ENCODE measurements at regions not wholly inside any gene's neighbourhood (a gene's known extent, or its start where the extent isn't known, plus 50 kb on each side); places are given as distances from the start of the nearest gene placed in this dataset.

- TF ChIP-seq, protein P1, sequence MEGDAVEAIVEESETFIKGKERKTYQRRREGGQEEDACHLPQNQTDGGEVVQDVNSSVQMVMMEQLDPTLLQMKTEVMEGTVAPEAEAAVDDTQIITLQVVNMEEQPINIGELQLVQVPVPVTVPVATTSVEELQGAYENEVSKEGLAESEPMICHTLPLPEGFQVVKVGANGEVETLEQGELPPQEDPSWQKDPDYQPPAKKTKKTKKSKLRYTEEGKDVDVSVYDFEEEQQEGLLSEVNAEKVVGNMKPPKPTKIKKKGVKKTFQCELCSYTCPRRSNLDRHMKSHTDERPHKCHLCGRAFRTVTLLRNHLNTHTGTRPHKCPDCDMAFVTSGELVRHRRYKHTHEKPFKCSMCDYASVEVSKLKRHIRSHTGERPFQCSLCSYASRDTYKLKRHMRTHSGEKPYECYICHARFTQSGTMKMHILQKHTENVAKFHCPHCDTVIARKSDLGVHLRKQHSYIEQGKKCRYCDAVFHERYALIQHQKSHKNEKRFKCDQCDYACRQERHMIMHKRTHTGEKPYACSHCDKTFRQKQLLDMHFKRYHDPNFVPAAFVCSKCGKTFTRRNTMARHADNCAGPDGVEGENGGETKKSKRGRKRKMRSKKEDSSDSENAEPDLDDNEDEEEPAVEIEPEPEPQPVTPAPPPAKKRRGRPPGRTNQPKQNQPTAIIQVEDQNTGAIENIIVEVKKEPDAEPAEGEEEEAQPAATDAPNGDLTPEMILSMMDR (IDR thresholded peaks at IDR 0.05; ENCODE audit: extremely low read depth, low read depth, low read length), result no peak
- H2AFZ ChIP-seq (ENCODE audit: low read length), result no peak overlapping the region
These were observed 475.7 kb downstream of the ENC1 start for GRCh38 chr5:74164725-74165235.

GRCh38 chr5:74162524-74162923 is 478.0 kb downstream of the ENC1 start:
- H2AFZ ChIP-seq (ENCODE audit: low read length), result no peak overlapping the region
- H4K20me1 ChIP-seq (ENCODE audit: insufficient read depth, low read length), result no peaks in the 10 kb centered on the region
- TF ChIP-seq, protein P1 (IDR thresholded peaks at IDR 0.05; ENCODE audit: extremely low read depth, low read depth, low read length), result no peak
- no peaks in the 10 kb centered on the region for H3K79me2 ChIP-seq (ENCODE audit: insufficient read depth, low read length)
- H3K4me1 ChIP-seq (ENCODE audit: insufficient read depth, low read length), result peaks cover 4% of the 10 kb centered on the region
- H3K4me2 ChIP-seq (ENCODE audit: insufficient read depth, low read length), result no peak overlapping the region
- H3K27ac ChIP-seq (ENCODE audit: low read depth, low read length), result no peak overlapping the region
- H3K36me3 ChIP-seq (ENCODE audit: insufficient read depth, low read length), result no peaks in the 10 kb centered on the region
- no peaks in the 10 kb centered on the region for H3K27me3 ChIP-seq (ENCODE audit: insufficient read depth, low read length)
- no peaks in the 10 kb centered on the region for H3K9me3 ChIP-seq (ENCODE audit: low read depth, low read length)
- no peak for DNase-seq (ENCODE audit: insufficient read length, low spot score, missing footprints)
- H3K4me3 ChIP-seq (ENCODE audit: insufficient read depth, low read length), result no peak overlapping the region

More at GRCh38 chr5:74164725-74165235, 475.7 kb downstream of the ENC1 start:
- no peak overlapping the region for H3K4me2 ChIP-seq (ENCODE audit: insufficient read depth, low read length)
- H3K9me3 ChIP-seq (ENCODE audit: low read depth, low read length), result no peaks in the 10 kb centered on the region
- no peaks in the 10 kb centered on the region for H3K36me3 ChIP-seq (ENCODE audit: insufficient read depth, low read length)
- H3K4me1 ChIP-seq (ENCODE audit: insufficient read depth, low read length), result peaks cover 13% of the 10 kb centered on the region
- H3K27me3 ChIP-seq (ENCODE audit: insufficient read depth, low read length), result no peaks in the 10 kb centered on the region
- no peaks in the 10 kb centered on the region for H4K20me1 ChIP-seq (ENCODE audit: insufficient read depth, low read length)
- DNase-seq (ENCODE audit: insufficient read length, low spot score, missing footprints), result no peak
- no peak overlapping the region for H3K27ac ChIP-seq (ENCODE audit: low read depth, low read length)
- no peaks in the 10 kb centered on the region for H3K79me2 ChIP-seq (ENCODE audit: insufficient read depth, low read length)
- no peak overlapping the region for H3K4me3 ChIP-seq (ENCODE audit: insufficient read depth, low read length)

- H3K27ac ChIP-seq (ENCODE audit: low read depth, low read length), result no peak overlapping the region
- H3K36me3 ChIP-seq (ENCODE audit: insufficient read depth, low read length), result no peaks in the 10 kb centered on the region
- H3K79me2 ChIP-seq (ENCODE audit: insufficient read depth, low read length), result no peaks in the 10 kb centered on the region
- H2AFZ ChIP-seq (ENCODE audit: low read length), result no peak overlapping the region
- no peak overlapping the region for H3K4me3 ChIP-seq (ENCODE audit: insufficient read depth, low read length)
- no peak overlapping the region for H3K4me2 ChIP-seq (ENCODE audit: insufficient read depth, low read length)
- H3K4me1 ChIP-seq (ENCODE audit: insufficient read depth, low read length), result no peaks in the 10 kb centered on the region
- TF ChIP-seq, protein P1 (IDR thresholded peaks at IDR 0.05; ENCODE audit: extremely low read depth, low read depth, low read length), result no peak
- no peak for DNase-seq (ENCODE audit: insufficient read length, low spot score, missing footprints)
- H3K9me3 ChIP-seq (ENCODE audit: low read depth, low read length), result no peaks in the 10 kb centered on the region
- no peaks in the 10 kb centered on the region for H4K20me1 ChIP-seq (ENCODE audit: insufficient read depth, low read length)
- no peaks in the 10 kb centered on the region for H3K27me3 ChIP-seq (ENCODE audit: insufficient read depth, low read length)
These were observed 479.4 kb downstream of the ENC1 start for GRCh38 chr5:74161170-74161569.

DNA sequence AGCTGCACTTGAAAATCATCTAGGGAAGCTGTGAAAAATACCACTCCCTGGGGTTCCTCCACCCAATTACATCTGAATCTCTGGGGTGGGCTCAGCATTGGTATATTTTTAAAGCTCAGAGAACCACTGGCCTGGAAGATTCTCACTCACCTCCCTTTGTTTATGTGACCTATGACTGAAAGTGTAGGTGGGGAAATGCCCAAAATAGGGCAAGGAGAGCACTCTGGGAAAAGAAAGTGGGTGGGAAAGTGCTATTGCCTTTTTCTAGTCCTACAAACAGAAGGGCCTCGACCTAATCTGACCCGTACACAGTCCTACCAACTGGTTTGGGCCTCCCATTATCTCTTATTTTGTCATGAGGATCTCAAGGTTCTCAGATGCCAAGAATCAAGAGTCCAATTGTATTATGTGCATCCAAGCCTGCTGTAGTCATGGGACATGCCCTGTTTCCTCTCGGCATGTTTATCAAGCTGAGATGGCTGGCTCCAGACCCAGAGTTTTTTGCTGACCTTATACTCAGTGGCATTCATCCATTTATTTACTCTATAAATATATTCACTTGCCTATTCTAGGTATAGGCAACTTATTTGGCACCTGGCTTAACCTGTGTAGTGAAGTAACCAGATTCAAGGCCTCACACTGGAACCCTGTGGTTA is 483.7 kb downstream of the ENC1 start:
- H3K9me3 ChIP-seq (ENCODE audit: low read depth, low read length), result no peaks in the 10 kb centered on the region
- no peak overlapping the region for H2AFZ ChIP-seq (ENCODE audit: low read length)
- DNase-seq (ENCODE audit: insufficient read length, low spot score, missing footprints), result no peak
- H3K4me3 ChIP-seq (ENCODE audit: insufficient read depth, low read length), result no peak overlapping the region
- no peaks in the 10 kb centered on the region for H3K79me2 ChIP-seq (ENCODE audit: insufficient read depth, low read length)
- no peaks in the 10 kb centered on the region for H3K27me3 ChIP-seq (ENCODE audit: insufficient read depth, low read length)
- TF ChIP-seq, protein P1 (IDR thresholded peaks at IDR 0.05; ENCODE audit: extremely low read depth, low read depth, low read length), result no peak
- H3K4me2 ChIP-seq (ENCODE audit: insufficient read depth, low read length), result no peak overlapping the region
- no peaks in the 10 kb centered on the region for H3K4me1 ChIP-seq (ENCODE audit: insufficient read depth, low read length)
- H4K20me1 ChIP-seq (ENCODE audit: insufficient read depth, low read length), result no peaks in the 10 kb centered on the region
- no peak overlapping the region for H3K27ac ChIP-seq (ENCODE audit: low read depth, low read length)
- no peaks in the 10 kb centered on the region for H3K36me3 ChIP-seq (ENCODE audit: insufficient read depth, low read length)
